KMS-11 (cell line): ENCODE measurements at regions not wholly inside any gene's neighbourhood (a gene's known extent, or its start where the extent isn't known, plus 50 kb on each side); places are given as distances from the start of the nearest gene placed in this dataset.
"Not testable (repeated sequence)": the region's sequence is repeated elsewhere in the genome, so short reads cannot be mapped to it uniquely, and the experiment has no call there.

Experiments used
- H2AFZ ChIP-seq: fragments of 200-600 bp; sonication (generic); 2 replicates; pipeline ENCODE4 v1.6.1; 2016; ENCODE audit warnings: antibody characterized with exemption, mixed run types, low read depth
- H3K27ac ChIP-seq: fragments of 200-600 bp; sonication (generic); 2 replicates; pipeline ENCODE4 v1.6.1; 2016; ENCODE audit warnings: mild to moderate bottlenecking, mixed run types
- H3K27me3 ChIP-seq: fragments of 200-600 bp; sonication (generic); 2 replicates; pipeline ENCODE4 v1.6.1; 2017; ENCODE audit warnings: mild to moderate bottlenecking, low read depth, mixed run types, moderate library complexity; ENCODE audit not compliant: insufficient read depth
- H3K36me3 ChIP-seq: fragments of 200-600 bp; sonication (generic); 2 replicates; pipeline ENCODE4 v1.6.1; 2017; ENCODE audit warnings: mild to moderate bottlenecking, mixed run types; ENCODE audit not compliant: insufficient read depth
- H3K4me1 ChIP-seq: fragments of 200-600 bp; sonication (generic); 2 replicates; pipeline ENCODE4 v1.6.1; 2016; ENCODE audit warnings: mild to moderate bottlenecking, low read depth, mixed run types; ENCODE audit not compliant: poor library complexity, severe bottlenecking
- H3K4me2 ChIP-seq: fragments of 200-600 bp; sonication (generic); 2 replicates; pipeline ENCODE4 v1.7.0; 2016; ENCODE audit warnings: mild to moderate bottlenecking, mixed run types
- H3K4me3 ChIP-seq: fragments of 200-600 bp; sonication (generic); IDR thresholded peaks from 2 replicates; pipeline ENCODE4 v1.6.1; 2017; ENCODE audit warnings: low read depth, low read length, mixed read lengths; ENCODE audit not compliant: insufficient read depth
- H3K79me2 ChIP-seq: fragments of 200-600 bp; sonication (generic); 2 replicates; pipeline ENCODE4 v1.6.1; 2016; ENCODE audit warnings: low read depth, mixed run types; ENCODE audit not compliant: insufficient read depth
- H3K9ac ChIP-seq: fragments of 200-600 bp; sonication (generic); 2 replicates; pipeline ENCODE4 v1.6.1; 2016; ENCODE audit warnings: mild to moderate bottlenecking, mixed run types
- H4K20me1 ChIP-seq: fragments of 200-600 bp; sonication (generic); 2 replicates; pipeline ENCODE4 v1.6.1; 2016; ENCODE audit warnings: mild to moderate bottlenecking, mixed run types; ENCODE audit not compliant: insufficient read depth
- CTCF ChIP-seq: fragments of 200-600 bp; sonication (generic); conservative IDR thresholded peaks from 2 replicates; pipeline ENCODE4 v1.6.1; 2017; ENCODE audit warnings: low read depth, mild to moderate bottlenecking, antibody characterized with exemption, low read length, moderate library complexity, mixed read lengths

GRCh38 chr20:43328697-43329096 is 129.0 kb upstream of the SRSF6 start:
- Histone ChIP-seq H3K4me3 (no peak overlapping the region), H2AFZ (no peak overlapping the region), H4K20me1 (no peaks in the 10 kb centered on the region), H3K27me3 (no peaks in the 10 kb centered on the region), H3K4me1 (no peaks in the 10 kb centered on the region), H3K4me2 (no peak overlapping the region), H3K27ac (no peak overlapping the region), H3K36me3 (no peaks in the 10 kb centered on the region), H3K9ac (no peak overlapping the region), H3K79me2 (no peaks in the 10 kb centered on the region)
- TF ChIP-seq CTCF: no peak

- not testable (repeated sequence) for H3K4me3 ChIP-seq, H3K4me1 ChIP-seq, H3K36me3 ChIP-seq
Observed at GRCh38 chr20:43327234-43327633, 130.5 kb upstream of the SRSF6 start.

DNA sequence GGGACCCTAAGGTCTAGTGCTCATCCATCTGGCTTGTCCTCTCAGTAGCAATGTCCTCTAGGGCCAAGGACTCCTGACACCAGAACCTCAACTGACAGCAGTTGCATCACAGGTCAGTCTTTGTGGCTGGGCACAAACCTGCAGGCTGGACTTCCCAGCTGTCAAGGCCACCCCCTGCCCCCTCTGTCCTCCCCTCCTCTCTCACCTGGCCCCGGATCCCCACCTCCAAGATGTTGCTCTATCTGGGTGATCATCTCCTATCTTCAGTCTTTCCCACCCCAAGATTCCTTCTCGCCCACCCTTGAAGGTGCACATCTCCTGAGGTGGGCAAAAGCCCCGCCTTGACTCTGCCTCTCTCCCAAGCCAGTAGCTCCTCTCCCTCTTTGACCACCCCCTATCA is 131.8 kb upstream of the SRSF6 start:
- Histone ChIP-seq H3K4me3 (no peak overlapping the region), H3K79me2 (no peaks in the 10 kb centered on the region), H2AFZ (no peak overlapping the region), H3K27ac (no peak overlapping the region), H3K27me3 (no peaks in the 10 kb centered on the region), H3K4me1 (no peaks in the 10 kb centered on the region), H3K9ac (no peak overlapping the region), H3K36me3 (no peaks in the 10 kb centered on the region), H3K4me2 (no peak overlapping the region), H4K20me1 (no peaks in the 10 kb centered on the region)
- no peak for TF ChIP-seq CTCF

More at GRCh38 chr20:43327234-43327633, 130.5 kb upstream of the SRSF6 start:
- not testable (repeated sequence) for H3K79me2 ChIP-seq, H4K20me1 ChIP-seq, H3K4me2 ChIP-seq, H3K27ac ChIP-seq, H2AFZ ChIP-seq, H3K27me3 ChIP-seq, H3K9ac ChIP-seq

DNA sequence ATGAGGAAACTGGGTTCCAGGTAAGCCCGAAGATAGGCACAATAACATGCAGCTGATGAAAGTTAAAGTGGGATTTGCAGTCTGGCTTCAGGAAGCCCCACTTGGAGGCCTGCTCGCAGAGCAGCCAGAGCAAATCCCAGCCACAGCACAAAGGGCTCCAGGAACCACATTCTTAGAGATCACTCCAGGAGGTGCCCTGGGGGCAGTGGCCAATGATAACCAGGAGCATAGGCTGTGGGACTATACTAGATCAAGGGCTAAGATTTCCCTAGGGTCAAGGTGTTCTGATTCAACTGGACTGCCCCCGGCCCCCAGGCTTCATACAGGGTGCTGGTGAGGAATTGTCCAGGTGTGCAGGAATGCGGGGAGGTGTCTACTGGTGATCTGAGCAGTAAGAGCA is 133.9 kb upstream of the PTPRT start:
- H3K9ac ChIP-seq: no peak overlapping the region
- H4K20me1 ChIP-seq: no peaks in the 10 kb centered on the region
- no peak overlapping the region for H3K4me2 ChIP-seq
- H3K4me3 ChIP-seq: no peak overlapping the region
- H3K79me2 ChIP-seq: no peaks in the 10 kb centered on the region
- no peaks in the 10 kb centered on the region for H3K27me3 ChIP-seq
- no peak for TF ChIP-seq CTCF
- no peaks in the 10 kb centered on the region for H3K4me1 ChIP-seq
- no peaks in the 10 kb centered on the region for H3K36me3 ChIP-seq
- H3K27ac ChIP-seq: no peak overlapping the region
- no peak overlapping the region for H2AFZ ChIP-seq

GRCh38 chr20:43322851-43323250 is 133.1 kb upstream of the PTPRT start:
- H3K4me2 ChIP-seq: no peak overlapping the region
- H3K9ac ChIP-seq: no peak overlapping the region
- H3K36me3 ChIP-seq: no peaks in the 10 kb centered on the region
- H3K79me2 ChIP-seq: no peaks in the 10 kb centered on the region
- no peak overlapping the region for H2AFZ ChIP-seq
- no peak overlapping the region for H3K4me3 ChIP-seq
- no peaks in the 10 kb centered on the region for H3K27me3 ChIP-seq
- no peak overlapping the region for H3K27ac ChIP-seq
- no peaks in the 10 kb centered on the region for H3K4me1 ChIP-seq
- no peaks in the 10 kb centered on the region for H4K20me1 ChIP-seq
- TF ChIP-seq CTCF: no peak
